Medulla oblongata (tissue), 1 donor: ENCODE measurements at regions not wholly inside any gene's neighbourhood (a gene's known extent, or its start where the extent isn't known, plus 50 kb on each side); places are given as distances from the start of the nearest gene placed in this dataset.
"Not testable (repeated sequence)": the region's sequence is repeated elsewhere in the genome, so short reads cannot be mapped to it uniquely, and the experiment has no call there.

Source experiments
- DNase-seq: peaks from one replicate; pipeline ENCODE4 v3.0.0-alpha.2; 2015; ENCODE audit errors: extremely low spot score

DNA sequence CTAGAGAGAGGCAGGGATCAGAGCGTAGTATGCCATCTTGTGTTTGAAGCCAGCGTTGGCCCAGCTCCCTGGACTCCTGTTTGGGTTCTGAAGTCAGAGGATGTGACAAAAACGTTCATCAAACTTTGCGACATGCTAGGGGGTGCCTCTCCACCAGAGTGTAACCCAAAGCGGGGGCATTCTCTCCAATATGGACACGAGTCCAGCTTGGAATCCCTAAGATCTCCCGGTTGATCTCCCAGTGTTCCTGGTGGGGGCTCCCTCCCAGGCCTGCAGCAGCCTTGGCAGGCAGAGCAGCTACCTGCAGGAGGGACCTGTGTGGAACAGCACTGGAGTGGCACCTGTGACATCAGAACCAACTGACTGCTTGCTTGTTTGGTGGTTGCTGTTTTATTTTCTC lies 218.8 kb upstream of the ECI2 start:
- no peak for DNase-seq

GRCh38 chr6:4352731-4353130 lies 217.4 kb upstream of the ECI2 start:
- DNase-seq, result peak; percentile 14

GRCh38 chr6:4352322-4352669 lies 216.9 kb upstream of the ECI2 start:
- DNase-seq, result no peak

DNA sequence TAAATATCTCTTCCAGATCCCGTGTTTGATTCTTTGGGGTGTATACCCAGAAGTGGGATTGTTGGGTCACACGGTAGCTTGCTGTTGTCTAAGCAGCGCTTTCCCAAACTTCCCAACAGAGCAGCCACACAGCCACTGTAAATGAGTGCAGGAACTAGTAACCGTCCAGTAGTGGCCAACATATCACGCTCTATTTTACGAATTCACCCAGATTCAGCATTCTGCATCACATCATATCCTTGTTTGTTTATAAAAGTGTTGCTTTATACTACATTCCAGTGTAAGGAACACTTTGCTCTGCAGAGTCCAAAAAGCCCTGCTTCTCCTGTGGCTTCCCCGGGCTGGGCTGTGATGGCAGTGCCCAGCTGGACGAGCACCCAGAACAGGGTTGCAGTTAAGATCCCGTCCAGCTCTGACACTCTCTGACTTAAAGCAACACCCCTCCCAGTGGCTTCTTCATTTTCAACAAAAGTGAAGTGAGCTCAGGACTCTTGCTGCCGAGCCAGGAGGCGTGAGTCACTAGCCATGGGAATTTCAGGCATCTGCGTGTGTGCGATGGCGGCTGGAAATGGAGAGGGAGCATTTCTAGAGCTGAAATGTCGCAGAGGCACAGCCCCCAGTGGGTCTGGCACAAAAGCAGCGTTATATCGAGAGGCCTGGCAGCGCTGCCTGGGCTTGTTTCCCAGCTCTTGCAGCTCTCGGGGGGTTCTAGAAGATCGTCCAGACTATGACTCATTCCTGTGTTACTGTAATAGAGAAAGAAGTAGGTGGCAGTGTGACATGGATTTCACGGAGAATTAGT lies 216.3 kb upstream of the ECI2 start:
- peak; percentile 50 for DNase-seq

DNA sequence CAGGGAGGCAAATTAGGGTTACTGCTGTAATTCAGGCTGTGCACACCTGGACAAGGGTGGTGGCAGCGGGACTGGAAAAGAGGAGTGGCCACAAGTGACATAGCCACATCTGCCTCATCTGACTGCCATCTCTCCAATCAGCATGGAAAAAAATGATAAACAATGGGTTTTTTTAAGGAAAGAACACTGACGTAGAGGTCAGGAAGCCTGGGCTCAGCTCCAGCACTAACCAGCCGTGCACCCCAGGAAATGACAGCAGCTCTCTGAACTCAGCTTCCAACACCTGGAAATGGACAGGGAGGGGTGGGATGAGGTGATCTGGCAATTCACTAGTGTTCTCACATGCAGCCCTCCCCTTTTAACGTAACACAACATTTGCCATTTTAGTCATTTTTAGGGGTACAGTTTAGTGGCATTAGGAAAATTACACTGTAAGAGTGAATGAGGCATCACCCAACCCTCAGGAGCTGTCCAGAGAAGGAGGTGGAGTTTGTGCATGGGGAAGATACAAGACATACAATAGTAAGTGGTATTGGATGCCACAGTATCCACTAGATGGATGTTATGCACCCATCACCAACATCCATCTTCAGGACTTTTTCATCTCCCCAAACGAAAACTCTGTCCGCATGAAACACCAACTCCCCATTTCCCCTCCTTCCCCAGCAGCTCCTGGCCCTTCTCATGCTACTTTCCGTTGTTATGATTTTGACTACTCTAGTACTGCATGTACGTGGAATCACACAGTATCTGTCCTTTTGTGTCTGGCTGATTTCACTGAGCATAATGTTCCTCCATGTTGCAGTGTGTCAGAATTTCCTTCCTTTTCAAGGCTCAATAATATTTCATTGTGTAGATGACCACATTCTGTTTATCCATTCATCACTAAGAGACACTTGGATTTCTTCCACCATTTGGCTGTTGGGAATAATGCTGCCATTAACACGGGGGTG lies 215.5 kb upstream of the ECI2 start:
- DNase-seq, result no peak

- no peak for DNase-seq
Measured at GRCh38 chr6:4349931-4350330, 214.6 kb upstream of the ECI2 start.

GRCh38 chr6:4349323-4349722 lies 213.9 kb upstream of the ECI2 start:
- no peak for DNase-seq

GRCh38 chr6:4348462-4349112 lies 213.2 kb upstream of the ECI2 start:
- no peak for DNase-seq

DNA sequence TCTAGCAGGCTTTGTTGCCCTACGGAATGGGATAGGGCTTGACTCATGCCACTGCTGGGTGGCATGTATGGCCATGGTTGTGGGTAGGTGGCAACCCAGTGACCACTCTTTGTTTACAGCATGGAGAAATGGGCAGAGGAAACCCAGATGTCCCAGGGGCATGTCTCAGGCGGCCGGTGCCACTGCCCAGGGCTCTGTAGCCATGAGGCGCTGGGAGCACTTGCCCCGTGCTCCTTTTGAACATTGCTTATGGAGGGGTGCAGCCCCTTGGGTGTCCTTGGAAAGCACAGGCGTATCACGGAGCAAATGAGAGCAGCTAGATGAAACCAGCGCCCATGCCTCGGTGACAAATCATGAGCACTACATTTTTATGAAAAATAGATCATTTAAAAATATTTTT lies 212.5 kb upstream of the ECI2 start:
- DNase-seq, result no peak

GRCh38 chr6:4346659-4347333 lies 211.4 kb upstream of the ECI2 start:
- DNase-seq, result no peak

- no peak for DNase-seq
Measured at GRCh38 chr6:4345543-4345942, 210.2 kb upstream of the ECI2 start.

DNA sequence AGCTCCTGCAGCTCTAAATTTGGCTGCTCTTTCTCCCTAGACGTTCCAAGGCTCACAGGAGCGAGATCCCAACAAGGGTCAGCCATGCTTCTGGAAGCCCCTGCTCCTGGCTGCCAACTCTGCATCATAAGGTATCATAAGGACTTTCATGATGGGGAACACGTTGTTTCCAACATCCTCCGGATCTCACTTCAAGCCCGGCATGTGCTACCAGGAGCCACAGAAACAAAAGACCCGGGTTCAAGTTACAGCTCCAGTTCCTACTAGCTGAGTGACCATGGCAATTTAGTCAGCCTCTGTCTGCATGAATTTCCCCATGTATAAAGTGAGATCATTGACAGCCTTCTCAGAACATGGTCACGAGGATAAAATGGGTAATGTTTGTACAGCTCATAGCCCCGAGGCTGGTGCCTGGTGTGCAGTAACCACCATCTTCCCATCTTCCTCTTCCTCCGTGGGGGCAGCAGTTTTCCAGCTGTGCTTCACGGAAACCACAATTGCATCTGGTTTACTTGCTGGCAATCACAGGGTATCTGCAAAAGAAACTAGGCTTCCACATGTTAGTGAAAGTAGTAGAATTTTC lies 209.0 kb upstream of the ECI2 start:
- DNase-seq, result no peak

DNA sequence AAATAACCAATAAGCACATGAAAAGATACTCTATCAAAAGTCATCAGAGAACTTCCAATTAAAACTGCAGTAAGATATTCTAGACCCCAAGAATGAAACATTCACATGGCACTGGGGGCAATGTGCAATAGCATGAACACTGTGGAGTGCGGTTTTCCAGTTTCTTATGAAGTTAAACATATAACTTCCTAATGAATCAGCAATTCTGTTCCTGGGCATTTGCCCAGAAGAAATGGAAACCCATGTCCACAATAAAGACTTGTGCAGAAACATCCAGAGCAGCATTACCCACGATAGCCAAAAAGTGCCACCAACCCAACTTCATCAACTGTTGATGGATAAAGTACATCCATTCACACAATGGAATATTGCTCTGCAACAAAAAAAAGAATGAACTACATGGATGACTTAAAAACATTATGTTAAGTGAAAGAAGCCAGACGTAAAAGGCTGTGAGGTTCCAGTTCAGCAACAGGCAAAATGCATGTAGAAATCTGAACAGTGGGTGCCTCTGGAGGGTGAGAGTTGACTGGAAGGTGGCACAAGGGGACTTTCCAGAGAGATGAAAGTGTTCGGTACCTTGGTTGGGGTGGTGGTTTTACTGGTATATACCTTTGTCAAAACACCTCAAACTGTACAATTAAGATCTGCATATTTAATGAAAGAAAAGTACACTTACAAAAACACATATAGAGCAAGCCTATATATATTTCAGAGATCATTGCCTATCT lies 207.2 kb upstream of the ECI2 start:
- DNase-seq, result no peak

DNA sequence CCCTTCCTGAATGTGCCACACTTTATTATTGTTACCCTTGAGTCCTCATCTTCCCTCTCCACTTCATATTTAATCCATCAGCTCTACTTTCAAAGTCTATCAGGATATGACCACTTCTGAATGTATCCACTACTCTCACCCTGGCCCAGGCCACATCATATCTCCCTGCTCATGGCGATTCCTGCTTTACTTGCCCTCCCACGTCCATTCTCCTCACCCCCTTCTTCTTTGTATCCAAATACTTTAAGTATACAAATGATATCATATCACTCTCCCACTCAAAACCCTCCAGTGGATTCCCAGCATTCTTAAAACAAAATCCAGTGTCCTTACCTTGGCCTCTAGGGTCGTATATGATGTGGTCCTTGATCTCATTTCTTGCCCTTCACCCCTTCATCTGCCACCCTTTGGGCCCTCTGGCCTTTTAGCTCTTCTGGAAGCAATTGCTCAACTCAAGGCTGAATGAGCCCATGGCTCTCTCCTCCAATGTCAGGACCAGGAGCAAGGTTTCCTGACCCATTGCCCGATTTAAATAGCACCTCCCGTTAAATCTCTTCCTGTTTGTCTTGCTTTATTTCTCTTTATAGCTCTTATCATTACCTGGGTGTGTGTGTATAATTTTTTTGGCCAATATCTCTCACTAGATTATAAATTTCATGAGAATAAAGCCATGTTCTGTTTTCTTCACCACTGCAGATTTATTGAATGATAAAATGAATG lies 205.9 kb upstream of the ECI2 start:
- no peak for DNase-seq

DNA sequence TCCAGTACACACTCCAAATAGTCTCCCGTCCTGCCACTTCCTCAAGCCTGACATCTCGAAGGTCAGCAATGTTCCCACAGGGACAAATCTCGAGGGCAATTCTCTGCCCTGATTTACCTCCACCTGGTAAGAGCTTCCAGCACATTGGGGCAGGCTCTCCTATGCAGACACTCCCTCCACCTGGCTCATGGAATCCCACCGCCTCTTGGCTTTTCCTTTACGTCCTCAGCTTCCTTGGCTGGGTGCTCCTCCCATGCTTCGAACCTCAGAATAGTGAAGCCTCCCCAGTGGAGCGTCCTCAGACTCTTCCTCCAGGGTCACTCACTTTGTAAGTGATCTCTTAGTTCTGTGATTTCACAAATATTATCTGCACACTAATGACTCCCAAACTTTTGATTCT lies 205.2 kb upstream of the ECI2 start:
- DNase-seq, result no peak

DNA sequence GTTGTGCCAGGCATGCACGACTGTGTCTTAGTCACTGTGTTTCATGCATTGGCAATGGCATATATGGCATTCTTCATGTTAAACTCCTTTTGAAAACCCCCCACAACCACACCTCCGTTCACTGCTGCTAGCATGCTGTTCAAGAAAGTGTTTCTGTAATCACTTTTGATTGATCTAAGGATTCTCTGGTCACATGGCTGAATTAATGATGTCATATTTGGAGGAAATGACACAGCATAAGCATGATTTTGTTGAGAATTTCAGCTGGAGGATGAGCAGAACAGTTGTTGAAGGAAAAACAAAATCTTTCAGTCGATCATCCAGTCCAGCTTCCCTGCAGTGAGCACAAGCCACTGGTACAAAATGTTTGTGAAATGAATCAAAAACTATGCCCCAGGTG lies 203.5 kb upstream of the ECI2 start:
- DNase-seq, result no peak

DNA sequence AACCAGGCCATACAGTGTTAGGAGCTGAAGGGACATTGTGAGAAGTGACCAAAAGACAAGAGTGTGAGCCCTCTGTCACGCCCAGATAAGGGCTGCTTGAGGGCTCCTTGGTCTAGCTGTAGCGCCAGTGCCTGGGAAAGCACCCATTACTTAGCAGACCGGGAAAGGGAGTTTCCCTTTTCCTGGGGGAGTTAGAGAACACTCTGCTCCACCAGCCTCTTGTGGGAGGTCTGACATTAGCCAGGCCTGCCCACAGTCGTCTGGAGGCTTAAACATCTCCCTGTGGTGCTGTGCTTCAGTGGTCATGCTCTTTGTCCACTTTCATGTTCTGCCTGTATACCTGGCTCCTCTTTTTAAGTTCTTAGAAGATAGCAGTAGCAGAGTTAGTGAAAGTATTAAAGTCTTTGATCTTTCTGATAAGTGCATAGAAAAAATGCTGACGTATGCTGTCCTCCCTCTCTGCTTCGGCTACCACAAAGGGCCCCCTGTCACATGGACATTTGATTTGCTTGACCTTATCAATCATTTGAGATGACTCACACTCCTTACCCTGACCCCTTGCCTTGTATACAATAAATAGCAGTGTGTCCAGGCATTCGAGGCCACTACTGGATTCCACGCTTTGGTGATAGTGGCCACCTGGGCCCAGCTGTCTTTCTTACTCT lies 201.5 kb upstream of the ECI2 start:
- DNase-seq, result no peak

DNA sequence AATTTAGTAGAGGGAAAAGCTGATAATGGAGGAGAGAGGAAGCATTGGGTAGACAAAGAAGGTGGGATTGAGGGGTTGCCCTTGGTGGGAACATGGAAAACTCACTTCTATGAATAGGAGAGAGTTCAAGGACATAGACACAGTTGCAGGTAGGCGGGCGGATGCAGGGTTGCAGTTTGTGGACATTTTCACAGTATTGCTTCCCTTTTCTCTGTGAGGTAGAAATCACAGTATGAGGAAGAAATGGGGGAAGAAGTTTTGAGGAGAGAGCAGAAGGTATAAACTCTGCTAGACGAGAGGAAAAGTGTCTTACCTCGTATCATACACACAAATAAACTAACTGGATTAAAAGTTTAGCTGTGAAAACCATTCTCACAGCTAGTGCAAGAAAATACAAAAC lies 200.7 kb upstream of the ECI2 start:
- DNase-seq, result no peak

- not testable (repeated sequence) for DNase-seq
Measured at GRCh38 chr6:4334158-4334740, 198.9 kb upstream of the ECI2 start.
